NCI-H526 treated with DMSO at 0.1 percent for 48 hours (cell line): ENCODE measurements at regions not wholly inside any gene's neighbourhood (a gene's known extent, or its start where the extent isn't known, plus 50 kb on each side); places are given as distances from the start of the nearest gene placed in this dataset.
"Not testable (repeated sequence)": the region's sequence is repeated elsewhere in the genome, so short reads cannot be mapped to it uniquely, and the experiment has no call there.

ENCODE experiments used
- DNase-seq: peaks from one replicate; lab custom pipeline; 2025; lab: John Stamatoyannopoulos, UW

GRCh38 chr7:32762925-32763293, 128.7 kb downstream of the KBTBD2 start:
- DNase-seq: no peak

- not testable (repeated sequence) for DNase-seq
These were observed 129.2 kb downstream of the KBTBD2 start for GRCh38 chr7:32762206-32762924.

- DNase-seq: no peak
These were observed 129.9 kb downstream of the KBTBD2 start for GRCh38 chr7:32761451-32762205.

- DNase-seq: not testable (repeated sequence)
These were observed 130.8 kb downstream of the KBTBD2 start for GRCh38 chr7:32760755-32761154.

GRCh38 chr7:32759859-32760258, 131.7 kb downstream of the KBTBD2 start:
- DNase-seq: not testable (repeated sequence)

GRCh38 chr7:32753872-32754271, 137.7 kb downstream of the KBTBD2 start:
- not testable (repeated sequence) for DNase-seq

GRCh38 chr7:32748337-32748736, 143.2 kb downstream of the KBTBD2 start:
- not testable (repeated sequence) for DNase-seq

- DNase-seq: not testable (repeated sequence)
These were observed 144.0 kb downstream of the KBTBD2 start for GRCh38 chr7:32747443-32748148.

- not testable (repeated sequence) for DNase-seq
These were observed 149.6 kb downstream of the KBTBD2 start for GRCh38 chr7:32741853-32742476.

GRCh38 chr7:32739749-32740148, 151.8 kb downstream of the KBTBD2 start:
- not testable (repeated sequence) for DNase-seq

- DNase-seq: not testable (repeated sequence)
These were observed 153.2 kb downstream of the KBTBD2 start for GRCh38 chr7:32738390-32738789.

GRCh38 chr7:32732767-32733166, 158.8 kb downstream of the KBTBD2 start:
- DNase-seq: not testable (repeated sequence)

- DNase-seq: not testable (repeated sequence)
These were observed 162.3 kb downstream of the KBTBD2 start for GRCh38 chr7:32729335-32729675.

GRCh38 chr7:32728412-32729334, 162.9 kb downstream of the KBTBD2 start:
- peak; percentile 71 for DNase-seq

GRCh38 chr7:32727483-32728411, 163.8 kb downstream of the KBTBD2 start:
- DNase-seq: peak; percentile 71

- not testable (repeated sequence) for DNase-seq
These were observed 168.7 kb downstream of the KBTBD2 start for GRCh38 chr7:32722837-32723236.

- DNase-seq: no peak
These were observed 197.4 kb downstream of the KBTBD2 start for GRCh38 chr7:32694182-32694581.

- DNase-seq: peak; percentile 22
These were observed 196.9 kb downstream of the AVL9 start for GRCh38 chr7:32691965-32692815.

- not testable (repeated sequence) for DNase-seq
These were observed 192.8 kb downstream of the AVL9 start for GRCh38 chr7:32688092-32688491.
